ENCODE measurements at regions not wholly inside any gene's neighbourhood (a gene's known extent, or its start where the extent isn't known, plus 50 kb on each side); places are given as distances from the start of the nearest gene placed in this dataset.

GRCh38 chr4:75154994-75155393, 222.1 kb downstream of the PARM1 start:
- H3K9ac ChIP-seq (ENCODE audit: insufficient read depth in 1 of 2, low read depth in 2 of 2, low read length in 2 of 2): no peak overlapping the region
- no peak overlapping the region for H2AFZ ChIP-seq (ENCODE audit: low read depth, low read length)
- ATAC-seq (no peak), DNase-seq (ENCODE audit: extremely low read depth in 1 of 4, low spot score in 3 of 4) (no peak), FAIRE-seq (no peak)
- no peak overlapping the region for H3K4me3 ChIP-seq
- no peaks in the 10 kb centered on the region for H3K36me3 ChIP-seq (ENCODE audit: control insufficient read depth, insufficient read depth, low read length)
- ChIA-PET POLR2A (no interaction called here), CTCF (ENCODE audit: low intra/inter-chr PET ratio) (no interaction called here)
- no peaks in the 10 kb centered on the region for H3K4me1 ChIP-seq (replicated peaks in 1 of 2; ENCODE audit: control insufficient read depth in 2 of 2, insufficient read depth in 2 of 2, low read length in 2 of 2)
- BruUV-seq (replicated peaks): no TSS peak
- no peaks in the 10 kb centered on the region for H3K27me3 ChIP-seq (ENCODE audit: control insufficient read depth in 2 of 2, insufficient read depth in 2 of 2, low read length in 2 of 2)
- H4K20me1 ChIP-seq (replicated peaks; ENCODE audit: control insufficient read depth, insufficient read depth, low read length): no peaks in the 10 kb centered on the region
- H3K4me2 ChIP-seq (ENCODE audit: insufficient read depth, low read length): no peak overlapping the region
- no peaks in the 10 kb centered on the region for H3K9me1 ChIP-seq (ENCODE audit: control insufficient read depth, insufficient read depth, low read length)
- in situ Hi-C loops (cut with MboI) (no loop called here), intact Hi-C loops (cut with micrococcal nuclease) (no loop called here)
- no peak for TF ChIP-seq ZNF436 (CRISPR knock-in tag; IDR thresholded peaks at IDR 0.05)
- no peak for TF ChIP-seq ZNF277 (CRISPR knock-in tag; IDR thresholded peaks at IDR 0.05; ENCODE audit: borderline replicate concordance)
- TF ChIP-seq YY1 (IDR thresholded peaks at IDR 0.05; ENCODE audit: borderline replicate concordance in 1 of 3, control insufficient read depth in 1 of 3, extremely low read depth in 1 of 3, insufficient read depth in 3 of 3, insufficient read length in 1 of 3, insufficient replicate concordance in 2 of 3, low read depth in 1 of 3, low read length in 2 of 3): no peak
- TF ChIP-seq ZNF217 (CRISPR knock-in tag; IDR thresholded peaks at IDR 0.05): no peak
- no peak for TF ChIP-seq SNAPC5 (CRISPR knock-in tag; IDR thresholded peaks at IDR 0.05)
- no peak for TF ChIP-seq ZNF79 (CRISPR knock-in tag; IDR thresholded peaks at IDR 0.05; ENCODE audit: low read depth)
- no peak for TF ChIP-seq CBFB (CRISPR knock-in tag; IDR thresholded peaks at IDR 0.05)
- TF ChIP-seq MIER1 (IDR thresholded peaks at IDR 0.05; ENCODE audit: low read depth): no peak
- TF ChIP-seq VEZF1 (CRISPR knock-in tag; IDR thresholded peaks at IDR 0.05): no peak
- TF ChIP-seq ZFP30 (CRISPR knock-in tag; IDR thresholded peaks at IDR 0.05; ENCODE audit: borderline replicate concordance): no peak
- no peak for TF ChIP-seq TBP (optimal IDR thresholded peaks at IDR 0.05; ENCODE audit: low read depth, low read length)
- TF ChIP-seq TSC22D4 (tag; IDR thresholded peaks at IDR 0.05): no peak
- H3K9me3 ChIP-seq (replicated peaks; ENCODE audit: control insufficient read depth, insufficient read depth, low read depth, low read length): no peaks in the 10 kb centered on the region
- H3K27ac ChIP-seq (ENCODE audit: extremely low read depth, low read depth, low read length): no peak overlapping the region
- no peaks in the 10 kb centered on the region for H3K79me2 ChIP-seq (ENCODE audit: control insufficient read depth, insufficient read depth, low read length)
